DND-41 (cell line): ENCODE measurements at regions not wholly inside any gene's neighbourhood (a gene's known extent, or its start where the extent isn't known, plus 50 kb on each side); places are given as distances from the start of the nearest gene placed in this dataset.

Source experiments
- CTCF ChIP-seq: IDR thresholded peaks from 2 replicates; pipeline ENCODE4 v1.5.1; 2012; ENCODE audit warnings: borderline replicate concordance, low read length, moderate library complexity, mild to moderate bottlenecking; ENCODE audit not compliant: poor library complexity, severe bottlenecking; ENCODE audit errors: extremely low read depth
- EZH2 ChIP-seq: IDR thresholded peaks from 3 replicates; pipeline ENCODE4 v1.6.1; 2012; ENCODE audit warnings: borderline replicate concordance, low read depth, mild to moderate bottlenecking, moderate library complexity, low read length, inconsistent platforms; ENCODE audit not compliant: severe bottlenecking

DNA sequence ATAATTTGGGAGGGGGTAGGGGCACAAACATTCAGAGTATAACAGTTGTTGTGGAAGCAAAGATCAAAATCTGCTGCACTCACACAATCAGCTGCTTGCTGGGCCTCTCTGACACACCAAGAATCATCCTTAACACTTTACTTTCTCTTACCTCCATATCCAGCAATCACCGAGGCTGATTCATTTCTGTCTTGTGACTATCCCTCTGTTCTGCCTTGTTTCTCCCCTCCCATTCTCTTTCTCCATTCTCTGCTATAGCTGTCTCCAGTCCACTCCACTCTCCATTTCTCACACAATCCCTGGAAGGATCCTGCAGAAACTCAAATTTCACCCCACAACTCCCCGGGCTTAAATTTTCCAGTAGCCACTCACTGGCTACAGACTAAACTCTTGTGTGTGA, 91.8 kb upstream of the NGF start:
- no peak for TF ChIP-seq CTCF
- TF ChIP-seq EZH2 = no peak
